Activated B cell treated with CpG ODN at 0.5 μM for 24 hours (primary cell): ENCODE measurements at regions not wholly inside any gene's neighbourhood (a gene's known extent, or its start where the extent isn't known, plus 50 kb on each side); places are given as distances from the start of the nearest gene placed in this dataset.

Source experiments
- ATAC-seq: fragments of 200-7000 bp; cut with Tn5 transposase; one replicate; pipeline ENCODE4 v1.10.0; 2021; ENCODE audit warnings: low read depth, mild to moderate bottlenecking, moderate library complexity
- CTCF ChIA-PET: fragments of 350-600 bp; sonication (Branson Sonifier 250); formaldehyde crosslinking; loops from one replicate; lab custom pipeline; 2021; ENCODE audit warnings: antibody characterized with exemption; lab: Charles Lee
- POLR2A ChIA-PET: fragments of 350-600 bp; sonication (Branson Sonifier 250); formaldehyde crosslinking; loops from one replicate; lab custom pipeline; 2021; ENCODE audit warnings: antibody characterized with exemption; lab: Charles Lee
- DNase-seq: peaks from one replicate; pipeline ENCODE4 v3.0.0; 2022
- H3K27ac Mint-ChIP-seq: one replicate; pipeline ENCODE4 v1.8.0; 2020; ENCODE audit warnings: mixed read lengths
- H3K27me3 Mint-ChIP-seq: one replicate; pipeline ENCODE4 v1.8.0; 2021; ENCODE audit warnings: mixed read lengths
- H3K36me3 Mint-ChIP-seq: one replicate; pipeline ENCODE4 v1.8.0; 2021; ENCODE audit warnings: low read depth, mixed read lengths
- H3K4me1 Mint-ChIP-seq: one replicate; pipeline ENCODE4 v1.8.0; 2021; ENCODE audit warnings: mixed read lengths
- H3K4me3 Mint-ChIP-seq: one replicate; pipeline ENCODE4 v1.8.0; 2020; ENCODE audit warnings: mild to moderate bottlenecking, mixed read lengths
- H3K9me3 Mint-ChIP-seq: one replicate; pipeline ENCODE4 v1.8.0; 2020; ENCODE audit warnings: mixed read lengths
- CTCF ChIP-seq: fragments of 200-600 bp; IDR thresholded peaks from one replicate; pipeline ENCODE4 v1.8.0; 2022; ENCODE audit warnings: antibody characterized with exemption, mild to moderate bottlenecking
- intact Hi-C: fragments of 100-400 bp; cut with micrococcal nuclease; formaldehyde crosslinking; loops from one replicate; pipeline ENCODE4 v1.15.1; 2024

GRCh38 chr9:84542554-84542953 lies 127.0 kb upstream of the NTRK2 start:
- Mint-ChIP-seq H3K27ac (no peak overlapping the region), H3K4me3 (no peak overlapping the region), H3K27me3 (no peaks in the 10 kb centered on the region), H3K36me3 (no peaks in the 10 kb centered on the region), H3K9me3 (peaks cover 4% of the 10 kb centered on the region), H3K4me1 (no peaks in the 10 kb centered on the region)
- intact Hi-C loops, result no loop called here
- DNase-seq, result no peak
- no peak for TF ChIP-seq CTCF
- ChIA-PET POLR2A (no interaction called here), CTCF (no interaction called here)
- ATAC-seq, result no peak

GRCh38 chr9:84554069-84554664 lies 115.4 kb upstream of the NTRK2 start:
- intact Hi-C loops, result no loop called here
- Mint-ChIP-seq H3K36me3 (no peaks in the 10 kb centered on the region), H3K27ac (no peak overlapping the region), H3K9me3 (peaks cover 4% of the 10 kb centered on the region), H3K4me1 (no peaks in the 10 kb centered on the region), H3K27me3 (no peaks in the 10 kb centered on the region), H3K4me3 (no peak overlapping the region)
- POLR2A ChIA-PET, result no interaction called here
- CTCF ChIA-PET, result no interaction called here
- DNase-seq (no peak), ATAC-seq (no peak)
- no peak for TF ChIP-seq CTCF

GRCh38 chr9:84556556-84556955 lies 113.0 kb upstream of the NTRK2 start:
- no peak for ATAC-seq
- intact Hi-C loops, result no loop called here
- Mint-ChIP-seq H3K9me3 (peaks cover 4% of the 10 kb centered on the region), H3K27me3 (no peaks in the 10 kb centered on the region), H3K4me1 (no peaks in the 10 kb centered on the region), H3K4me3 (no peak overlapping the region), H3K27ac (no peak overlapping the region), H3K36me3 (no peaks in the 10 kb centered on the region)
- no peak for TF ChIP-seq CTCF
- POLR2A ChIA-PET, result no interaction called here
- CTCF ChIA-PET, result no interaction called here
- no peak for DNase-seq

- POLR2A ChIA-PET, result no interaction called here
- Mint-ChIP-seq H3K27ac (no peak overlapping the region), H3K4me3 (no peak overlapping the region), H3K27me3 (no peaks in the 10 kb centered on the region), H3K9me3 (no peaks in the 10 kb centered on the region), H3K36me3 (no peaks in the 10 kb centered on the region), H3K4me1 (no peaks in the 10 kb centered on the region)
- no peak for ATAC-seq
- TF ChIP-seq CTCF, result no peak
- intact Hi-C loops, result no loop called here
- no peak for DNase-seq
- CTCF ChIA-PET, result interaction anchor here (0.8 kb wide), 1 partner anchor 9 kb away, joined by 3 read pairs; no protein-coding TSS in a partner anchor
These were observed 111.8 kb upstream of the NTRK2 start for GRCh38 chr9:84557751-84558150.

GRCh38 chr9:84563691-84564090 lies 105.8 kb upstream of the NTRK2 start:
- intact Hi-C loops, result no loop called here
- H3K9me3 Mint-ChIP-seq, result no peaks in the 10 kb centered on the region
- ATAC-seq (no peak), DNase-seq (no peak)
- H3K27me3 Mint-ChIP-seq, result no peaks in the 10 kb centered on the region
- POLR2A ChIA-PET, result no interaction called here
- no peaks in the 10 kb centered on the region for H3K4me1 Mint-ChIP-seq
- no peak overlapping the region for H3K4me3 Mint-ChIP-seq
- CTCF ChIA-PET, result no interaction called here
- no peak for TF ChIP-seq CTCF
- no peaks in the 10 kb centered on the region for H3K36me3 Mint-ChIP-seq
- H3K27ac Mint-ChIP-seq, result no peak overlapping the region
